ENCODE measurements at regions not wholly inside any gene's neighbourhood (a gene's known extent, or its start where the extent isn't known, plus 50 kb on each side); places are given as distances from the start of the nearest gene placed in this dataset.

DNA sequence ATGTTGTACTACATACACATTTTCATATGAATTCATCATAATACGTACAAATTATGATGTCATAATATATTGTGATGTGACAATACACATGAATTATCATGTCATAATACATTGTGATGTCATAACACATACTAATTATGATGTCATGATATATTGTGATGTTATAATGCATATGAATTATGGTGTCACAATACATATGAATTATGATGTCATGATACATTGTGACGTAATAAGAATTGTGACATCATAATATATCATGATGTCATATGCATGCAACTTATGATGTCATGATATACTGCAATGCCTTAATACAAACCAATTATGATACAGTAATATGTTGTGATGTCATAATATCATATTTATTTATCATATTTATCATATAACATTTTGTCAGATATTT lies 2074.3 kb downstream of the TP53TG3F start:
- no peak for DNase-seq (ENCODE audit: extremely low spot score)
- ChIA-PET POLR2A (no interaction called here), CTCF (no interaction called here)
- TF ChIP-seq FOXA1 (IDR thresholded peaks at IDR 0.05) (no peak), ZNF384 (IDR thresholded peaks at IDR 0.05) (no peak), BHLHE40 (IDR thresholded peaks at IDR 0.05; ENCODE audit: borderline replicate concordance) (no peak), HDGF (IDR thresholded peaks at IDR 0.05; ENCODE audit: borderline replicate concordance) (no peak), FOXM1 (IDR thresholded peaks at IDR 0.05; ENCODE audit: borderline replicate concordance) (no peak), SUZ12 (IDR thresholded peaks at IDR 0.05) (no peak), L3MBTL2 (conservative IDR thresholded peaks at IDR 0.05) (no peak), FOXK2 (IDR thresholded peaks at IDR 0.05) (no peak), SP1 (IDR thresholded peaks at IDR 0.05) (no peak), ELF4 (IDR thresholded peaks at IDR 0.05) (no peak), LEF1 (IDR thresholded peaks at IDR 0.05; ENCODE audit: borderline replicate concordance) (no peak)

DNA sequence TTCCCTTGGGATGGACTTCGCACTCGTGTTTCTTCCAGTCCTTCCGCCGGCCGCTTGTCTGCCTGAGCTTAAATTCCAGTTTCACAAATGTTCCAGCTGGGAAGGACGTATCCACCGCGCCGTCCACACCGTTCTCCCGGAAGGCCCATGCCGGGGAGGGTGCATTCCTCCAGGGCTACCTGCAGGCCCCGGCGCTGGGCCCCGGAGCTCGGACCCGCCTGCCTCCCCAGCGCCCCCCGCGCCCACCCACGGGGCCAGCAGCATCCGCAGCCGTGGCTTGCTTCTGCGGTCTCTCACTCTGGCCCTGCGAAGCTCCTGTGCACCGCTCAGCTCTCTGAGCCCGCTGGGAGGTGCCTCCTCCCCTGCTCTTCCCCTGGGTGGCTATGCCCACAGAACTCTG lies 2084.1 kb downstream of the TP53TG3F start:
- no peak for DNase-seq (ENCODE audit: extremely low spot score)
- POLR2A ChIA-PET = no interaction called here
- CTCF ChIA-PET = no interaction called here
- TF ChIP-seq BHLHE40 (IDR thresholded peaks at IDR 0.05; ENCODE audit: borderline replicate concordance) (no peak), CTBP1 (IDR thresholded peaks at IDR 0.05; ENCODE audit: borderline replicate concordance) (no peak), TARDBP (IDR thresholded peaks at IDR 0.05) (no peak), FOXA1 (IDR thresholded peaks at IDR 0.05) (no peak), L3MBTL2 (conservative IDR thresholded peaks at IDR 0.05) (no peak), HDGF (IDR thresholded peaks at IDR 0.05; ENCODE audit: borderline replicate concordance) (no peak), ARNT (IDR thresholded peaks at IDR 0.05) (no peak), LEF1 (IDR thresholded peaks at IDR 0.05; ENCODE audit: borderline replicate concordance) (no peak), NFRKB (IDR thresholded peaks at IDR 0.05) (no peak), FOXM1 (IDR thresholded peaks at IDR 0.05; ENCODE audit: borderline replicate concordance) (no peak)

DNA sequence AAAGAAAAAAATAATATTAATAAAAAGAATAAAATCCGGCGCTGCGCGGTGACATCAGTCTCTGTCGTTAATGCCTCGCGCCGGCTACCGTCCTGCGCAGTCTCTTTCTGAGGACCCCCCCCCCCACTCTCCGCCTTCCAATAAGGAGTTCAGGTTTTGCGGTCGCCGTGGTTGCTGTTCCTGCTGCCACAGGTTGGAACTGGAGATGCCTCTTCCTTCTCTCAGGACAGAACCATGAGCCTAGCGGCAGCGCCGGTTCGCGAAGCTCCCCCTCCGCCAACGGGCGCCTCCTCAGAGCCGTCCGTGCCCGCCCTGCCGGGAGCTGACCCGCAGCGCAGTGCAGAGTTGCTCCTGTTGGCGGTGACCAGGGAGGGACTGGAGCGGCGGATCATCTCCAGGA lies 2093.4 kb downstream of the TP53TG3F start:
- TF ChIP-seq ZNF384 (IDR thresholded peaks at IDR 0.05) (no peak), TARDBP (IDR thresholded peaks at IDR 0.05) (no peak), SUZ12 (IDR thresholded peaks at IDR 0.05) (no peak), BHLHE40 (IDR thresholded peaks at IDR 0.05; ENCODE audit: borderline replicate concordance) (no peak), L3MBTL2 (conservative IDR thresholded peaks at IDR 0.05) (no peak), LEF1 (IDR thresholded peaks at IDR 0.05; ENCODE audit: borderline replicate concordance) (no peak), FOXA1 (IDR thresholded peaks at IDR 0.05) (no peak), CTBP1 (IDR thresholded peaks at IDR 0.05; ENCODE audit: borderline replicate concordance) (no peak), ELF4 (IDR thresholded peaks at IDR 0.05) (no peak), SP1 (IDR thresholded peaks at IDR 0.05) (no peak), HDGF (IDR thresholded peaks at IDR 0.05; ENCODE audit: borderline replicate concordance) (no peak), FOXK2 (IDR thresholded peaks at IDR 0.05) (no peak), ARNT (IDR thresholded peaks at IDR 0.05) (no peak), FOXM1 (IDR thresholded peaks at IDR 0.05; ENCODE audit: borderline replicate concordance) (no peak), NFRKB (IDR thresholded peaks at IDR 0.05) (no peak)
- TF ChIP-seq, protein P1, sequence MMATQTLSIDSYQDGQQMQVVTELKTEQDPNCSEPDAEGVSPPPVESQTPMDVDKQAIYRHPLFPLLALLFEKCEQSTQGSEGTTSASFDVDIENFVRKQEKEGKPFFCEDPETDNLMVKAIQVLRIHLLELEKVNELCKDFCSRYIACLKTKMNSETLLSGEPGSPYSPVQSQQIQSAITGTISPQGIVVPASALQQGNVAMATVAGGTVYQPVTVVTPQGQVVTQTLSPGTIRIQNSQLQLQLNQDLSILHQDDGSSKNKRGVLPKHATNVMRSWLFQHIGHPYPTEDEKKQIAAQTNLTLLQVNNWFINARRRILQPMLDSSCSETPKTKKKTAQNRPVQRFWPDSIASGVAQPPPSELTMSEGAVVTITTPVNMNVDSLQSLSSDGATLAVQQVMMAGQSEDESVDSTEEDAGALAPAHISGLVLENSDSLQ (IDR thresholded peaks at IDR 0.05) = no peak
- DNase-seq (ENCODE audit: extremely low spot score) = no peak
- POLR2A ChIA-PET = no interaction called here
- CTCF ChIA-PET = no interaction called here

DNA sequence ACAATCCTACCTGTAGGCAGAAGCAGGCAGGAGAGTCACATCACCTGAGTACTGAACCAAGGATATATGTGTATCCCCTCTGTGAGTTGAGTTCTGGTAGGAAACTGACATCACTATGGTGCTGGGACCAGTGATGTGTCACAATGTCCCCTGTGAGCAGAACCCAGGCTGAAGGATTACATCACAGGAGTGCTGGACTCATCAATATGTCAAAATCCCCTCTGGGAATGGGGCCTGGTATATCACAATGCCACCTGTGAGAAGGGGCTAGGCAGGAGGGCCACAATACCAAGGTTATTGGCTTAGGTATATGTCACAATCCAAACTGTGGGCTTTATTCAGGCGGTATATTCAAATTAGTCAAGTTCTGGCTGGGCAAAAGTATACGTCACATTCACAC lies 2098.3 kb downstream of the TP53TG3F start:
- ChIA-PET POLR2A (no interaction called here), CTCF (no interaction called here)
- DNase-seq (ENCODE audit: extremely low spot score) = no peak
- TF ChIP-seq FOXA1 (IDR thresholded peaks at IDR 0.05) (no peak), TARDBP (IDR thresholded peaks at IDR 0.05) (no peak), ELF4 (IDR thresholded peaks at IDR 0.05) (no peak), HDGF (IDR thresholded peaks at IDR 0.05; ENCODE audit: borderline replicate concordance) (no peak), BHLHE40 (IDR thresholded peaks at IDR 0.05; ENCODE audit: borderline replicate concordance) (no peak), SUZ12 (IDR thresholded peaks at IDR 0.05) (no peak), ZNF384 (IDR thresholded peaks at IDR 0.05) (no peak), FOXK2 (IDR thresholded peaks at IDR 0.05) (no peak), ARNT (IDR thresholded peaks at IDR 0.05) (no peak), FOXM1 (IDR thresholded peaks at IDR 0.05; ENCODE audit: borderline replicate concordance) (no peak), NFRKB (IDR thresholded peaks at IDR 0.05) (no peak), CTBP1 (IDR thresholded peaks at IDR 0.05; ENCODE audit: borderline replicate concordance) (no peak), SP1 (IDR thresholded peaks at IDR 0.05) (no peak), L3MBTL2 (conservative IDR thresholded peaks at IDR 0.05) (no peak), LEF1 (IDR thresholded peaks at IDR 0.05; ENCODE audit: borderline replicate concordance) (no peak)
- TF ChIP-seq, protein P1 (IDR thresholded peaks at IDR 0.05) = no peak

DNA sequence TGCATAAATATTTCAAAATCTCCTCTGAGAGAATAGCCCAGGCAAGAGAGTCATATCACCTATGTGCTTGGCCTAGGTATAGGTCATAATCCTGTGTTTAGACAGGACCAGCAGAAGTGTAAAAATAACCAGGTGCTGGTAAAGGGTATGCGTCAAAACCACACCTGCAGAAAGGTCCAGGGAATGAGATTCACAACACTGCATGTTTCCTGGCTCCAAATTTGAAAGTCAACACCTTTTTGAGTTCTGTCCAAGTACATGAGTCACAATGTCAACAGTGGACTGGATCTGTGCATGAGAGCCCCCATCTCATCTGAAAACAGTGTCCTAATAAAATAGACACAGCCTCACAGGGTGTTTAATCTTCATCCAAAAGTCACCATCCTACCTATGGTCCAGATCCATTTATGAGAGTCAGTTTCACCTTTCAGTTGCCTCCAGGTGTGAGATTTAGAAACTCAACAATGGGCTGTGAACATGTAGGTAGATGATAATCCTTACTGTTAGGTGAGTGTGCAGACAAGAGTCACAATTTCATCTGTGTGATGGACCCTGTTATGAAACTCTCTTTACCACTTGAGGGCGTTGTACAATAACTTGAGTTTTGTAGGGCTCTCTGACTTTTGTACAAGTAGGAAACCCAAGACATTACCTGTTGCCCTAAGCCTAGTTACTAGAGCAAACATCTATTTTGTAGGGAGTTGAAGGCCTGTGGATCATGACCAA lies 2100.7 kb downstream of the TP53TG3F start:
- DNase-seq (ENCODE audit: extremely low spot score) = no peak
- POLR2A ChIA-PET = no interaction called here
- CTCF ChIA-PET = no interaction called here
- TF ChIP-seq LEF1 (IDR thresholded peaks at IDR 0.05; ENCODE audit: borderline replicate concordance) (no peak), SUZ12 (IDR thresholded peaks at IDR 0.05) (no peak), ELF4 (IDR thresholded peaks at IDR 0.05) (no peak), ARNT (IDR thresholded peaks at IDR 0.05) (no peak), FOXA1 (IDR thresholded peaks at IDR 0.05) (no peak), SP1 (IDR thresholded peaks at IDR 0.05) (no peak), FOXM1 (IDR thresholded peaks at IDR 0.05; ENCODE audit: borderline replicate concordance) (no peak)
- TF ChIP-seq, protein P1 (IDR thresholded peaks at IDR 0.05) = no peak

DNA sequence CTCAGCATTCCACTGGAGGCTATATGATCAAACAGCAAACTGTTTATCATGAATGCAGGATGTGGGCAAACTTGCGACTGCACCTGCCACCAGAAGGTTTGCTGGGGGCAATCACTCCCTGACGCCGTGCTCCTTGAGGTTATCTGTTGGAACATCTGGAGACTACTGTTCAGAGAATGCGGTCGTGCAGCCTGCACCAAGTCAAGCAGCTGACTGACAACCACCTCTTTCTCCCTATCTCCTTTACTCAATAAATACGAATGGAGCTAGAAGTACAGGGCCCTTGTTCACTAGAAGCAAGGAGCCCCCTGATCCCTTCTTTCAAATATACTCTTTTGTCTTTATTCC lies 2101.2 kb downstream of the TP53TG3F start:
- ChIA-PET POLR2A (no interaction called here), CTCF (no interaction called here)
- DNase-seq (ENCODE audit: extremely low spot score) = no peak
- TF ChIP-seq FOXK2 (IDR thresholded peaks at IDR 0.05) (no peak), FOXM1 (IDR thresholded peaks at IDR 0.05; ENCODE audit: borderline replicate concordance) (no peak), FOXA1 (IDR thresholded peaks at IDR 0.05) (no peak), ZNF384 (IDR thresholded peaks at IDR 0.05) (no peak), ARNT (IDR thresholded peaks at IDR 0.05) (no peak), NFRKB (IDR thresholded peaks at IDR 0.05) (no peak), HDGF (IDR thresholded peaks at IDR 0.05; ENCODE audit: borderline replicate concordance) (no peak), TARDBP (IDR thresholded peaks at IDR 0.05) (no peak), LEF1 (IDR thresholded peaks at IDR 0.05; ENCODE audit: borderline replicate concordance) (no peak), BHLHE40 (IDR thresholded peaks at IDR 0.05; ENCODE audit: borderline replicate concordance) (no peak), L3MBTL2 (conservative IDR thresholded peaks at IDR 0.05) (no peak)
- TF ChIP-seq, protein P1 (IDR thresholded peaks at IDR 0.05) = no peak

All from HEK293T (cell line).